ENCODE measurements at regions not wholly inside any gene's neighbourhood (a gene's known extent, or its start where the extent isn't known, plus 50 kb on each side); places are given as distances from the start of the nearest gene placed in this dataset.

DNA sequence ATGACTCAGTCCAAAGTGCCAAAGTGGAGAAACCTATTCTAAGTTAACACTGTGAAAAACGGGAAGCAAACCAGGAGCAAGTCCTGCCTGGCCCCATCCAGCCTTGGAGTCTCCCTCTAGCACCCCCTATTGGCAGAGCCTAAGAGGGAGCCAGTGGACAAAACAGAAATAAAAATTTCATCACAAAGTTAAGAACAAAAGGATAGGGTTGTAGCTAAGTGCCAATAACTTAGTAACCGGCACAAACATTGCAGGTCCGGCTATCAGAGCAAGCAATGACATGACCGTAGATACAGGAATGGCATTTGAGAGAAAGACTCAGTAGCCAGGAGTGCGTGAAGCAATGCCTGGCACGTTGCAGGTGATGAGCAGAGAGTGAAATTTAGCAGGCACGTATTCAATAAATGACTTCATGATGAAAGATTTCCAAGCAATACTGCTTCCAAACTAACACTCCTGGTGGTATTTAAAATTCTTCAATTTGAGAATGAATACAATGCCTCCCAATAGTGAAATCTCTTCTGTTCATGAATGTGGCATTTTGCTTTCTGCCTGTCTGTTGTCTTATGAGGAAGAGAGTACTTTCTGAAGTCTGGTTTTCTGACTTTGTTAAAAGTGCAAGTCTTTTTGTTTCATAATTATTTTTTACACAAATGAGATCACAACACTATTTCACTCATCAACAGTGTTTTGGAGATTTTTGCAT, 391.0 kb downstream of the OMA1 start:
- no peak overlapping the region for H3K4me2 ChIP-seq (ENCODE audit: insufficient read depth, low read length)
- H4K20me1 ChIP-seq (replicated peaks; ENCODE audit: control insufficient read depth, insufficient read depth, low read length) = no peaks in the 10 kb centered on the region
- no peak overlapping the region for H3K4me3 ChIP-seq
- H3K9me3 ChIP-seq (replicated peaks; ENCODE audit: control insufficient read depth, insufficient read depth, low read depth, low read length) = no peaks in the 10 kb centered on the region
- peak; percentile 22 to 57 (median 26) for DNase-seq (ENCODE audit: extremely low read depth in 1 of 4, low spot score in 3 of 4)
- H2AFZ ChIP-seq (ENCODE audit: low read depth, low read length) = no peak overlapping the region
- no peak overlapping the region for H3K9ac ChIP-seq (ENCODE audit: insufficient read depth in 1 of 2, low read depth in 2 of 2, low read length in 2 of 2)
- H3K4me1 ChIP-seq (replicated peaks in 1 of 2; ENCODE audit: control insufficient read depth in 2 of 2, insufficient read depth in 2 of 2, low read length in 2 of 2) = no peaks in the 10 kb centered on the region
- peak; percentile 89 for ATAC-seq
- no TSS peak for BruUV-seq (replicated peaks)
- CTCF ChIA-PET (ENCODE audit: low intra/inter-chr PET ratio) = no interaction called here
- H3K27ac ChIP-seq (ENCODE audit: extremely low read depth, low read depth, low read length) = no peak overlapping the region
- in situ Hi-C loops (cut with MboI) (no loop called here), intact Hi-C loops (cut with micrococcal nuclease) (loop anchor here (5.0 kb wide), 1 partner anchor 392 kb away; the partner anchor contains the start of gene OMA1)
- POLR2A ChIA-PET = no interaction called here
- no peaks in the 10 kb centered on the region for H3K36me3 ChIP-seq (ENCODE audit: control insufficient read depth, insufficient read depth, low read length)
- H3K27me3 ChIP-seq (ENCODE audit: control insufficient read depth in 2 of 2, insufficient read depth in 2 of 2, low read length in 2 of 2) = no peaks in the 10 kb centered on the region
- FAIRE-seq = peak; percentile 76
- TF ChIP-seq RAD21 (CRISPR knock-in tag; conservative IDR thresholded peaks at IDR 0.05 in 1 of 2, IDR thresholded peaks at IDR 0.05 in 1 of 2) (peak in 1 of 2 experiments; percentile 34; a peak in 1 of 4 replicates), KLF16 (IDR thresholded peaks at IDR 0.05) (0 out of 2 replicates have a peak, but pooled peaks have one; percentile 23), SMC3 (conservative IDR thresholded peaks at IDR 0.05; ENCODE audit: insufficient read depth, low read depth, low read length) (0 out of 2 replicates have a peak, but pooled peaks have one; percentile 25), CAMTA2 (CRISPR knock-in tag; conservative IDR thresholded peaks at IDR 0.05) (no peak), TAF9B (IDR thresholded peaks at IDR 0.05; ENCODE audit: partially characterized antibody) (no peak), RNF2 (IDR thresholded peaks at IDR 0.05) (no peak), HMG20A (CRISPR knock-in tag; conservative IDR thresholded peaks at IDR 0.05) (no peak)
- TF ChIP-seq, protein P1, sequence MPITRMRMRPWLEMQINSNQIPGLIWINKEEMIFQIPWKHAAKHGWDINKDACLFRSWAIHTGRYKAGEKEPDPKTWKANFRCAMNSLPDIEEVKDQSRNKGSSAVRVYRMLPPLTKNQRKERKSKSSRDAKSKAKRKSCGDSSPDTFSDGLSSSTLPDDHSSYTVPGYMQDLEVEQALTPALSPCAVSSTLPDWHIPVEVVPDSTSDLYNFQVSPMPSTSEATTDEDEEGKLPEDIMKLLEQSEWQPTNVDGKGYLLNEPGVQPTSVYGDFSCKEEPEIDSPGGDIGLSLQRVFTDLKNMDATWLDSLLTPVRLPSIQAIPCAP (CRISPR knock-in tag; IDR thresholded peaks at IDR 0.05; ENCODE audit: borderline replicate concordance) = no peak
- TF ChIP-seq, protein P2, sequence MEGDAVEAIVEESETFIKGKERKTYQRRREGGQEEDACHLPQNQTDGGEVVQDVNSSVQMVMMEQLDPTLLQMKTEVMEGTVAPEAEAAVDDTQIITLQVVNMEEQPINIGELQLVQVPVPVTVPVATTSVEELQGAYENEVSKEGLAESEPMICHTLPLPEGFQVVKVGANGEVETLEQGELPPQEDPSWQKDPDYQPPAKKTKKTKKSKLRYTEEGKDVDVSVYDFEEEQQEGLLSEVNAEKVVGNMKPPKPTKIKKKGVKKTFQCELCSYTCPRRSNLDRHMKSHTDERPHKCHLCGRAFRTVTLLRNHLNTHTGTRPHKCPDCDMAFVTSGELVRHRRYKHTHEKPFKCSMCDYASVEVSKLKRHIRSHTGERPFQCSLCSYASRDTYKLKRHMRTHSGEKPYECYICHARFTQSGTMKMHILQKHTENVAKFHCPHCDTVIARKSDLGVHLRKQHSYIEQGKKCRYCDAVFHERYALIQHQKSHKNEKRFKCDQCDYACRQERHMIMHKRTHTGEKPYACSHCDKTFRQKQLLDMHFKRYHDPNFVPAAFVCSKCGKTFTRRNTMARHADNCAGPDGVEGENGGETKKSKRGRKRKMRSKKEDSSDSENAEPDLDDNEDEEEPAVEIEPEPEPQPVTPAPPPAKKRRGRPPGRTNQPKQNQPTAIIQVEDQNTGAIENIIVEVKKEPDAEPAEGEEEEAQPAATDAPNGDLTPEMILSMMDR (IDR thresholded peaks at IDR 0.05 in 2 of 3, conservative IDR thresholded peaks at IDR 0.05 in 1 of 3; ENCODE audit: insufficient read depth in 2 of 3, low read depth in 1 of 3, low read length in 3 of 3) = peak; percentile 66 to 79 (median 77)
- TF ChIP-seq, protein P3, sequence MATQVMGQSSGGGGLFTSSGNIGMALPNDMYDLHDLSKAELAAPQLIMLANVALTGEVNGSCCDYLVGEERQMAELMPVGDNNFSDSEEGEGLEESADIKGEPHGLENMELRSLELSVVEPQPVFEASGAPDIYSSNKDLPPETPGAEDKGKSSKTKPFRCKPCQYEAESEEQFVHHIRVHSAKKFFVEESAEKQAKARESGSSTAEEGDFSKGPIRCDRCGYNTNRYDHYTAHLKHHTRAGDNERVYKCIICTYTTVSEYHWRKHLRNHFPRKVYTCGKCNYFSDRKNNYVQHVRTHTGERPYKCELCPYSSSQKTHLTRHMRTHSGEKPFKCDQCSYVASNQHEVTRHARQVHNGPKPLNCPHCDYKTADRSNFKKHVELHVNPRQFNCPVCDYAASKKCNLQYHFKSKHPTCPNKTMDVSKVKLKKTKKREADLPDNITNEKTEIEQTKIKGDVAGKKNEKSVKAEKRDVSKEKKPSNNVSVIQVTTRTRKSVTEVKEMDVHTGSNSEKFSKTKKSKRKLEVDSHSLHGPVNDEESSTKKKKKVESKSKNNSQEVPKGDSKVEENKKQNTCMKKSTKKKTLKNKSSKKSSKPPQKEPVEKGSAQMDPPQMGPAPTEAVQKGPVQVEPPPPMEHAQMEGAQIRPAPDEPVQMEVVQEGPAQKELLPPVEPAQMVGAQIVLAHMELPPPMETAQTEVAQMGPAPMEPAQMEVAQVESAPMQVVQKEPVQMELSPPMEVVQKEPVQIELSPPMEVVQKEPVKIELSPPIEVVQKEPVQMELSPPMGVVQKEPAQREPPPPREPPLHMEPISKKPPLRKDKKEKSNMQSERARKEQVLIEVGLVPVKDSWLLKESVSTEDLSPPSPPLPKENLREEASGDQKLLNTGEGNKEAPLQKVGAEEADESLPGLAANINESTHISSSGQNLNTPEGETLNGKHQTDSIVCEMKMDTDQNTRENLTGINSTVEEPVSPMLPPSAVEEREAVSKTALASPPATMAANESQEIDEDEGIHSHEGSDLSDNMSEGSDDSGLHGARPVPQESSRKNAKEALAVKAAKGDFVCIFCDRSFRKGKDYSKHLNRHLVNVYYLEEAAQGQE (IDR thresholded peaks at IDR 0.05; ENCODE audit: borderline replicate concordance) = peak; percentile 28; the same call in 1 of the 2 replicates
- TF ChIP-seq, protein P3 (CRISPR knock-in tag; IDR thresholded peaks at IDR 0.05; ENCODE audit: low read depth) = no peak
- H3K79me2 ChIP-seq (ENCODE audit: control insufficient read depth, insufficient read depth, low read length) = no peaks in the 10 kb centered on the region
- 1% methylated on average over 7 of the region's 7 CpGs for WGBS (ENCODE audit: insufficient coverage, low coverage, missing lambda C conversion rate)
- H3K9me1 ChIP-seq (ENCODE audit: control insufficient read depth, insufficient read depth, low read length) = no peaks in the 10 kb centered on the region

Measured in K562 (cell line).